ENCODE measurements at regions not wholly inside any gene's neighbourhood (a gene's known extent, or its start where the extent isn't known, plus 50 kb on each side); places are given as distances from the start of the nearest gene placed in this dataset.

DNA sequence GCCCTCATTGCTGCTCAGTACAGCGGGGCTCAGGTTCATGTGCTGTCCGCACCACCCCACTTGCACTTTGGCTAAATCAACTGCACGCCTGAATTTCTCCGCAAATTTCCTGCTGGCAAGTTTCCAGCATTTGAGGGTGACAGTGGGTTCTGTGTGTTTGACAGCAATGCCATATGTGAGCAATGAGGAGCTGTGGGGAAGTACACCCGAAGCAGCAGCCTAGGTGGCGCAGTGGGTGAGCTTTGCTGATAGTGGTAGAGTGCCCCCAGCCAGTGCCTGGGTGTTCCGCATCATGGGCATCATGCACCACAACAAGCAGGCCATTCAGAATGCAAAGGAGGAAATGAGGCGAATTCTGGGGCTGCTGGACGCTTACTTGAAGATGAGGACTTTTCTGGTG, 103.9 kb upstream of the POT1 start:
- no peak for TF ChIP-seq CTCF (IDR thresholded peaks at IDR 0.05)
- no peak for TF ChIP-seq POLR2A (IDR thresholded peaks at IDR 0.05)
